Activated CD4-positive, alpha-beta T cell treated with anti-CD3 and anti-CD28 coated beads, Interleukin-2, amount 10 ng/mL, durations not matched to agents 24 days and 14 days (primary cell): ENCODE measurements at regions not wholly inside any gene's neighbourhood (a gene's known extent, or its start where the extent isn't known, plus 50 kb on each side); places are given as distances from the start of the nearest gene placed in this dataset.

Experiments used
- DNase-seq: peaks from one replicate; pipeline ENCODE4 v3.0.0; 2022
- H3K27ac Mint-ChIP-seq: one replicate; pipeline ENCODE4 v1.8.0; 2022; ENCODE audit warnings: mild to moderate bottlenecking, mixed read lengths
- H3K27me3 Mint-ChIP-seq: one replicate; pipeline ENCODE4 v1.8.0; 2022; ENCODE audit warnings: mixed read lengths
- H3K36me3 Mint-ChIP-seq: one replicate; pipeline ENCODE4 v1.8.0; 2022; ENCODE audit warnings: low read depth, mild to moderate bottlenecking, mixed read lengths
- H3K4me1 Mint-ChIP-seq: one replicate; pipeline ENCODE4 v1.8.0; 2021; ENCODE audit warnings: mixed read lengths
- H3K4me3 Mint-ChIP-seq: one replicate; pipeline ENCODE4 v1.8.0; 2022; ENCODE audit warnings: mild to moderate bottlenecking, moderate library complexity, mixed read lengths
- H3K9me3 Mint-ChIP-seq: one replicate; pipeline ENCODE4 v1.8.0; 2021; ENCODE audit warnings: mixed read lengths
- intact Hi-C: fragments of 100-400 bp; cut with micrococcal nuclease; formaldehyde crosslinking; loops from one replicate; pipeline ENCODE4 v1.15.1; 2023

GRCh38 chr3:30502742-30503073, 103.7 kb upstream of the TGFBR2 start:
- Mint-ChIP-seq H3K27me3 (no peaks in the 10 kb centered on the region), H3K36me3 (peaks cover 4% of the 10 kb centered on the region), H3K4me1 (peaks cover 26% of the 10 kb centered on the region), H3K9me3 (peaks cover 17% of the 10 kb centered on the region), H3K4me3 (no peak overlapping the region), H3K27ac (no peak overlapping the region)
- intact Hi-C loops: loop anchor here (5.0 kb wide), 2 partner anchors 105 to 155 kb away; partner anchors contain the start of gene TGFBR2
- no peak for DNase-seq

GRCh38 chr3:30503446-30503845, 103.0 kb upstream of the TGFBR2 start:
- H3K9me3 Mint-ChIP-seq: peaks cover 17% of the 10 kb centered on the region
- intact Hi-C loops: loop anchor here (5.0 kb wide), 2 partner anchors 104 to 156 kb away; partner anchors contain the start of gene TGFBR2
- H3K27me3 Mint-ChIP-seq: no peaks in the 10 kb centered on the region
- peaks cover 4% of the 10 kb centered on the region for H3K36me3 Mint-ChIP-seq
- peak overlapping the region; percentile 42 for H3K27ac Mint-ChIP-seq
- H3K4me1 Mint-ChIP-seq: peaks cover 26% of the 10 kb centered on the region
- no peak for DNase-seq
- no peak overlapping the region for H3K4me3 Mint-ChIP-seq

DNA sequence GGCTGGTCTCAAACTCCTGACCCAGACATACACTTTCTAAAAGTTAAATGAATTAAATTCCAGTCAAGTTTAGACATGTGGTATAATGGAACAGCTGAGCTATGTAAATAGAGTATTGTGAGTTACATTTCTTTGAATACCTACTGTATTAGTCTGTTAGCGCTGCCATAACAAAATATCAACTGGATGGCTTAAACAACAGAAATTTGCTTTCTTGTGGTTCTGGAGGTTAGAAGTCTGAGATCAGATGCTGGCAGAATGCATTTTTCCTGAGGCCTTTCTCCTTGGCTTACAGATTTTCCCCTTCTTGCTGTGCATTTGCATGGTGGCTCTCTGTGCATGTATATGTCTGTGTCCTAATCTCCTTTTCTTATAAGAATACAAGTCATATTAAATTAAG, 101.5 kb upstream of the TGFBR2 start:
- peaks cover 17% of the 10 kb centered on the region for H3K9me3 Mint-ChIP-seq
- DNase-seq: no peak
- peaks cover 25% of the 10 kb centered on the region for H3K4me1 Mint-ChIP-seq
- intact Hi-C loops: loop anchor here (5.0 kb wide), 2 partner anchors 102 to 158 kb away; partner anchors contain the start of gene TGFBR2
- H3K27me3 Mint-ChIP-seq: no peaks in the 10 kb centered on the region
- H3K27ac Mint-ChIP-seq: no peak overlapping the region
- peaks cover 4% of the 10 kb centered on the region for H3K36me3 Mint-ChIP-seq
- H3K4me3 Mint-ChIP-seq: no peak overlapping the region

DNA sequence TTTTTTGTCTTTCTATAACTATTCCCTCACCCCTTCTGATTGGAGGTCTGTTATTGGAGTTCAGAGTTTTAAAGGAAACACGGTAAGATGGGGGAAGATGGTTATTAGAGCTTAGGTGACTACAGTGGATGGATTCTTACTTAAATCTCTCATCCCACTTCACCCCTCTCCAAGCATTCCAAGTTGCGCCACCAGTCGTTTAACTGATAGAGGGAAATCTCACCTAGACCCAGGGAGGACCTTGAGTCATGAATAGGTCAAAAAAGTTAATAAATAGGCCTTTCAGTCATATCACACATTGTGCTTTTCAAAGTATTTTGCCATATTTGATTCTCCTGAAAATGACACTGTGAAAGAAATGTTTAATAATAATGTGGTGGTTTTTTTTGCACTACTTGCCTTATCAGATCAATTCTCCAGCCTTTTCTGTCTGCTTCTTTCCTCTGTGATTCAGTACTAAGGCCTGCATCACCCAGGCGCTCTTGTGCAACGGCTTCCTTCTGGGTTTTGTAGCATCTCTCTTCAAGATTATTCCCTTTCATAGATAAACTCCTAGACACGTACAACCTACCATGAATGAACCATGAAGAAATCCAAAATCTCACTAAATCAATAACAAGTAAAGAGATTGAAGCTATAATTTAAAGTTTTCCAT, 100.4 kb upstream of the TGFBR2 start:
- Mint-ChIP-seq H3K27ac (no peak overlapping the region), H3K4me1 (peaks cover 16% of the 10 kb centered on the region), H3K4me3 (no peak overlapping the region), H3K9me3 (peaks cover 17% of the 10 kb centered on the region), H3K36me3 (peaks cover 4% of the 10 kb centered on the region), H3K27me3 (no peaks in the 10 kb centered on the region)
- DNase-seq: no peak
- intact Hi-C loops: no loop called here

DNA sequence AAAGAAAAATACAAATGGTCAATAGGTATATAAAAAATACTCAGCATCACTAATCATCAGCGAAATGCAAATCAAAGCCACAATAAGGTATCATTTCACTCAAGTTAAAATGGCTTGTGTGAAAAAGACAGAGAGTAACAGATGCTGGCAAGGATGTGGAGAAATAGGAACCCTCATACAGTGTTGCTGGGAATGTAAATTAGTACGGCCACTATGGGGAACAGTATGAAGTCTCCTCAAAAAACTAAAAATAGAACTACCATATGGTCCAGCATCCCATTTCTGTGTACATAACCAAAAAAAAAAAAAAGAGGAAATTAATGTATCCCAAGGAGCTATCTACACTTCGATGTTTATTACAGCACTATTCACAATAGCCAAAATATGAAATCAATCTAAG, 98.1 kb upstream of the TGFBR2 start:
- peaks cover 15% of the 10 kb centered on the region for H3K4me1 Mint-ChIP-seq
- intact Hi-C loops: no loop called here
- H3K9me3 Mint-ChIP-seq: peaks cover 13% of the 10 kb centered on the region
- H3K27ac Mint-ChIP-seq: no peak overlapping the region
- peaks cover 4% of the 10 kb centered on the region for H3K36me3 Mint-ChIP-seq
- H3K4me3 Mint-ChIP-seq: no peak overlapping the region
- no peaks in the 10 kb centered on the region for H3K27me3 Mint-ChIP-seq
- no peak for DNase-seq

GRCh38 chr3:30510596-30510995, 95.8 kb upstream of the TGFBR2 start:
- peaks cover 10% of the 10 kb centered on the region for H3K4me1 Mint-ChIP-seq
- intact Hi-C loops: loop anchor here (5.0 kb wide), 1 partner anchor 37 kb away; no protein-coding TSS in a partner anchor
- no peak for DNase-seq

DNA sequence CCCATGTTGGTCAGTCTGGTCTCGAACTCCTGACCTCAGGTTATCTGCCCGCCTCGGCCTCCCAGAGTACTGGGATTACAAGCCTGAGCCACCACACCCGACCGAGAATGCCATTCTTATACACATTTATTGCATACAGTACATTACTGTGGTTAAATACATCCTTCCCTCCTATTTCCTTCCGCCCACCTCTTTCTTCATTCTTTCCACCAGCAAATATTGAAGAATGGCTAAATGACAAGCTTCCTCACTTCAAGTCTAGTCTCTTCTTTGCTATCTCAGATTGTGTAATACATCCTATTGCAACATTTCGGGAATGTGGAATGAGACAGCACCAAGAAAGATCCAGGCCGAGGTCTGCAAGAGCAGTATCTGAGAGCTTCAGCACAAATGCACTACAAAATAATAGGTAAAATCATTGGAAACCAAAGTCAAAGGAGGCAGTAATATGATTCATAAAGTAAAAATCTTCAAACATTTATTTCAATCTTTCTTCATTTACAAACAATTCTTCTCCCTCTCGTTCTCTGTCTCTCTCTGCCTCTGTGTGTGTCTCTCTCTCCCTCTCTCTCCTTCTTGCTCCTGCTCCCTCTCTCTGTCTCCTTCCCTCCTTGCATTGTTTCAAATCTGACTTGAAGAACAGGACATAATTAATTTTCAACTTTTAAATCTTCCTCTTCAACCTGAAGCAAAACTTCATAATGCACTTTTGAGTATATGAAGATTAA, 94.7 kb upstream of the TGFBR2 start:
- intact Hi-C loops: loop anchor here (5.0 kb wide), 1 partner anchor 36 kb away; no protein-coding TSS in a partner anchor
- Mint-ChIP-seq H3K27ac (peak overlapping the region; percentile 31), H3K4me1 (peaks cover 10% of the 10 kb centered on the region), H3K4me3 (no peak overlapping the region), H3K36me3 (no peaks in the 10 kb centered on the region), H3K9me3 (peaks cover 8% of the 10 kb centered on the region), H3K27me3 (no peaks in the 10 kb centered on the region)
- no peak for DNase-seq

More at GRCh38 chr3:30510596-30510995, 95.8 kb upstream of the TGFBR2 start:
- Mint-ChIP-seq H3K27ac (no peak overlapping the region), H3K27me3 (no peaks in the 10 kb centered on the region), H3K9me3 (peaks cover 9% of the 10 kb centered on the region), H3K4me3 (no peak overlapping the region), H3K36me3 (no peaks in the 10 kb centered on the region)

- H3K36me3 Mint-ChIP-seq: no peaks in the 10 kb centered on the region
- no peak overlapping the region for H3K27ac Mint-ChIP-seq
- H3K4me3 Mint-ChIP-seq: no peak overlapping the region
- H3K4me1 Mint-ChIP-seq: peaks cover 10% of the 10 kb centered on the region
- no peaks in the 10 kb centered on the region for H3K27me3 Mint-ChIP-seq
- H3K9me3 Mint-ChIP-seq: peaks cover 11% of the 10 kb centered on the region
- intact Hi-C loops: loop anchor here (5.0 kb wide), 1 partner anchor 35 kb away; no protein-coding TSS in a partner anchor
- no peak for DNase-seq
Observed at GRCh38 chr3:30512576-30512975, 93.8 kb upstream of the TGFBR2 start.

DNA sequence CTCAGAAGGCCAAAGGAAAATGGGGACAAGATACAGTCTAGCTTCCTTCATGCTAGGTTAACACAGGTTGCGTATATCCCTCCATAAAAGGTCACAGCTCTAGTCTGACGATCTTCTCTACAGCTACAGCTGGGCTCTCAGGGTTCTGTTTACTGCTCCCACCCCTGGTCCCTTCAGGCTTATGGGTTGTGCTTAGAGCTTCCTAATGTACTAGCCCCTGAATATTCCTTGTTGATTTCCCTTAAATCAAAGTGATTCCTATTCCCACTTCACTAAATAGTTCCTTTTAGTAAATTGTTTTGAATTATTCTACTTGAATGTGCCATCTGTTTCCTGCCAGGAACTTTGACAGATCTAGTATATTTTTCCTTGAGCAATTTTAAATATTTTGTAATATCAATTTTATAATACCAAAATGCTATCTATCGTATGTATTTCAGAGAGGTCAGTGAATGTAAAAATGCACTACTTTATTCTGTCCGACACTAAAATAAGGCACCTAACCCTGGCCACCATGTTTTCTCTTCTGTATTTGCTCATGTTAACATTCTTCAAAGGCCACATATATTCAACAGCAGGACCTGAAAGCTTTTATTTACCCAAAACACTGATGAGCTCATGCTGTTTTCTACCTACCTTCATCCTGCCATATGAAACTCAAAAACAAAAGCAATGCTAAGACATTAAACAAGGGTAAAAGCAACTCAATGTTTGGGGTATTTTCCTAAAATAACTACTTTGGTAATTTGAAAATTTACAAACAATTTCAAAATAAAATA, 92.8 kb upstream of the TGFBR2 start:
- intact Hi-C loops: loop anchor here (5.0 kb wide), 1 partner anchor 34 kb away; no protein-coding TSS in a partner anchor
- Mint-ChIP-seq H3K36me3 (no peaks in the 10 kb centered on the region), H3K4me1 (peaks cover 17% of the 10 kb centered on the region), H3K27ac (no peak overlapping the region), H3K9me3 (peaks cover 13% of the 10 kb centered on the region), H3K27me3 (no peaks in the 10 kb centered on the region), H3K4me3 (no peak overlapping the region)
- no peak for DNase-seq

DNA sequence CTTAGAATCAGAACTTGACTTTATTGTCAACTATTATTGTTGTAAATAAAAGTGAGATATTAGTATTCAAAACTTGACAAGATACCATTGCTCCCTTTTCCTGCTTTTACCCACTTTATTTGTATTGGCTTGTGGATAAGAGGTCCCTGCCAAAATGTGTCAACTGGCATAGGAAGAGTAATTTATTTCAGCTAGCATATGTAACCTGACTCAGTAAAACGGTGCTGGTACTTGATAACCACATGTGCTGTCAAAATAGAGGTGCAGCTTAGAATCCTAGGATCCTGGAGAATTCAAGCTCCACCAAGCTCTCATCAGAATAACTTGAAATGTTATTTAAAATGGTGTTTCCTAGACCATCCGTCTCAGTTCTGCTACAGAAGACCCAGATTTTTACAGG, 90.2 kb upstream of the TGFBR2 start:
- intact Hi-C loops: no loop called here

DNA sequence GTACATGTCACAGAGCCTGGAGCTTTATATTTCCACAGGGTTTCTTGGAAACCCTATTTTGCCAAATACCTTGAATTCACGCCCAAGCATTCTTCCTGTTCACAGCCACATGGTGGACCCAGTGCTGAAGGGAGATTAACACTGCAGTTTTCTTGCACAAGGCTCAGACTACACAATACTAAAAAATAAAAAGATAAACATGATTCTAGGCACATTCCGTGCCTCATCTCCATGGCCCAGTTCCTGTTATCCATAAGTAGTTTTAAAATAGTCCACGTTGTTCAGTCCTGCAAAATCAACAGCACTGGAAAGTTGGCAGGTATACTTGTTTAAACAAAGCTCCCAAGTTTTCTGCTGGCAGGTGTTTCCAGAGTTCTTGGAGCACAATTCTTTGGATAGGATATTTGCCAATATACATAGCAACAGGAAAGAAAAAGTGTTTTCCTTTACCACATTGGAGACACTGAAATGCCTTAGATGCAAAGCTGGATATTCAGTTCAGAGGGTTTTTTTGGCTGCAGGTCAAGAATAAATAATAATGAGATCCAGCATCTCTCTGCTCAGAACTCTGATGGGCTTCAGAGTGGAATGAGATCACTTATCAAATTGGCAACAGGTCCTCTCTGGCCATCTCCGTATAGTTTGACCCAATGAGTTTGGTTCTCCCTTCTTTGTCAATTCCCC, 88.1 kb upstream of the TGFBR2 start:
- intact Hi-C loops: no loop called here
- Mint-ChIP-seq H3K4me3 (no peak overlapping the region), H3K4me1 (peaks cover 10% of the 10 kb centered on the region), H3K36me3 (peaks cover 1% of the 10 kb centered on the region), H3K9me3 (peaks cover 16% of the 10 kb centered on the region), H3K27me3 (no peaks in the 10 kb centered on the region), H3K27ac (no peak overlapping the region)
- no peak for DNase-seq

More for the DNA sequence above, 90.2 kb upstream of the TGFBR2 start:
- no peak overlapping the region for H3K27ac Mint-ChIP-seq
- peaks cover 1% of the 10 kb centered on the region for H3K36me3 Mint-ChIP-seq
- peaks cover 19% of the 10 kb centered on the region for H3K4me1 Mint-ChIP-seq
- H3K9me3 Mint-ChIP-seq: peaks cover 16% of the 10 kb centered on the region
- no peak overlapping the region for H3K4me3 Mint-ChIP-seq
- DNase-seq: no peak
- no peaks in the 10 kb centered on the region for H3K27me3 Mint-ChIP-seq

DNA sequence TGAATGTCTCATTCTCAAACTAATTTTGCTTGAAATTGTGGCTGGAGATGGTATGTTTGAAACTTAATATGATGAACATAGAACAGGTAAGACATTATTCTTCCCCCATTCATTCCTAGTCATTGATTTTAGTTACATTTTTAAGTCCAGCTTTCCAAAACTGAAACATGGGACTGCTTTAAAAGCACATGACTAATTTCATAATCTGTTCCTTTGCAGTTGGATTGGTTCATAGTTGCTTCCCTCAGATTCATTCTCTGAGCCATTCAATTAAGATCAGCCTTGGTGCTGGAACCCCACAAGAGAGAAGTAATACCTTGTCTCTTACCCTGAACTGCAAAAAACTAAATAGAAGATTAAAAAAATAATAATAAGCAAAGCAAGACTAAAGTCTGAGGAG, 87.5 kb upstream of the TGFBR2 start:
- H3K9me3 Mint-ChIP-seq: peaks cover 16% of the 10 kb centered on the region
- no peak overlapping the region for H3K27ac Mint-ChIP-seq
- H3K27me3 Mint-ChIP-seq: no peaks in the 10 kb centered on the region
- H3K4me3 Mint-ChIP-seq: no peak overlapping the region
- H3K4me1 Mint-ChIP-seq: peaks cover 10% of the 10 kb centered on the region
- intact Hi-C loops: no loop called here
- DNase-seq: no peak
- peaks cover 1% of the 10 kb centered on the region for H3K36me3 Mint-ChIP-seq

DNA sequence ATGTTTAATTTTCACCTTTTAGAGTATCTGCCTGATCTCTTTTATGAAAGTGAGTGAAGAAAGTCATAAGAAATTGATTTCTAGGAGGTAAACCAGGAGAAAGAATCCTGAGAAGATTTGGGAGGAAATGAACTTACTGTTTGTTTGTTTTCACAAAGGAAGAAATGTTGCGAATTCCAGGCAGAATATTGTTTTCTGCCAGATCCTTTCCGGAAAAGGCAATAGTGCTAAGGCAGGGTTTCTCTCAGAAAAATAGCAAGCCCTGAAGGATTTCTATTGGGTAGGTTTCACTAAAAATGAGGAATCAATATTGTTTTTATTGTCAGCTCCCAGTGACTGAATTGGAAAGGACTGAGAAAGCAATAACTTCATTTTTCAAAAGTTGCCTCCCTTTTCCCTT, 85.7 kb upstream of the TGFBR2 start:
- no peak for DNase-seq
- Mint-ChIP-seq H3K27me3 (no peaks in the 10 kb centered on the region), H3K27ac (no peak overlapping the region), H3K4me1 (peaks cover 19% of the 10 kb centered on the region), H3K9me3 (peaks cover 13% of the 10 kb centered on the region), H3K4me3 (no peak overlapping the region), H3K36me3 (peaks cover 1% of the 10 kb centered on the region)
- intact Hi-C loops: no loop called here
